H9 (cell line): ENCODE measurements at regions not wholly inside any gene's neighbourhood (a gene's known extent, or its start where the extent isn't known, plus 50 kb on each side); places are given as distances from the start of the nearest gene placed in this dataset.

Experiments
- DNase-seq: peaks from one replicate; pipeline ENCODE4 v3.0.0-alpha.2; 2017
- H2AFZ ChIP-seq: one replicate; pipeline ENCODE4 v1.6.1; 2013; ENCODE audit warnings: mild to moderate bottlenecking, low read length, control low read depth, moderate library complexity
- H2AK5ac ChIP-seq: 2 replicates; pipeline ENCODE4 v1.6.1; 2013; ENCODE audit warnings: low read length, control low read depth, mixed read lengths; ENCODE audit not compliant: insufficient read length
- H2BK120ac ChIP-seq: one replicate; pipeline ENCODE4 v1.6.1; 2013; ENCODE audit warnings: low read depth, mild to moderate bottlenecking, low read length, control low read depth, inconsistent platforms; ENCODE audit not compliant: poor library complexity, severe bottlenecking
- H2BK12ac ChIP-seq: 2 replicates; pipeline ENCODE4 v1.6.1; 2013; ENCODE audit warnings: low read length, control low read depth, mixed read lengths, low read depth; ENCODE audit not compliant: insufficient read length
- H2BK15ac ChIP-seq: 2 replicates; pipeline ENCODE4 v1.6.1; 2013; ENCODE audit warnings: low read depth, low read length, control low read depth
- H2BK20ac ChIP-seq: one replicate; pipeline ENCODE4 v1.6.1; 2013; ENCODE audit warnings: low read depth, mild to moderate bottlenecking, low read length, control low read depth, inconsistent platforms; ENCODE audit not compliant: poor library complexity, severe bottlenecking
- H2BK5ac ChIP-seq: 2 replicates; pipeline ENCODE4 v1.6.1; 2013; ENCODE audit warnings: low read length, control low read depth, mixed read lengths; ENCODE audit not compliant: insufficient read length
- H3K14ac ChIP-seq: 2 replicates; pipeline ENCODE4 v1.6.1; 2013; ENCODE audit warnings: low read length, control low read depth; ENCODE audit not compliant: insufficient read depth
- H3K18ac ChIP-seq: 2 replicates; pipeline ENCODE4 v1.6.1; 2013; ENCODE audit warnings: low read depth, mild to moderate bottlenecking, mixed read lengths, low read length, control low read depth; ENCODE audit not compliant: insufficient read length
- H3K23ac ChIP-seq: 2 replicates; pipeline ENCODE4 v1.6.1; 2013; ENCODE audit warnings: low read length, control low read depth, mixed read lengths, low read depth; ENCODE audit not compliant: insufficient read length
- H3K23me2 ChIP-seq: 2 replicates; pipeline ENCODE4 v1.6.1; 2013; ENCODE audit warnings: low read depth, mild to moderate bottlenecking, mixed read lengths, low read length, control low read depth; ENCODE audit not compliant: insufficient read length, poor library complexity, severe bottlenecking
- H3K27ac ChIP-seq: 2 replicates; pipeline ENCODE4 v1.5.1; 2013; ENCODE audit warnings: low read length, control low read depth, mixed read lengths, low read depth; ENCODE audit not compliant: insufficient read length
- H3K27me3 ChIP-seq: 2 replicates; pipeline ENCODE4 v1.6.1; 2013; ENCODE audit warnings: low read length, control low read depth, inconsistent platforms; ENCODE audit not compliant: insufficient read depth
- H3K4ac ChIP-seq: 2 replicates; pipeline ENCODE4 v1.6.1; 2013; ENCODE audit warnings: low read depth, mild to moderate bottlenecking, control low read depth, inconsistent platforms, low read length, moderate library complexity
- H3K4me1 ChIP-seq: 2 replicates; pipeline ENCODE4 v1.6.1; 2013; ENCODE audit warnings: low read length, control low read depth, inconsistent platforms; ENCODE audit not compliant: insufficient read depth
- H3K4me2 ChIP-seq: 2 replicates; pipeline ENCODE4 v1.6.1; 2013; ENCODE audit warnings: low read length, control low read depth, mixed read lengths; ENCODE audit not compliant: insufficient read length, insufficient read depth
- H3K56ac ChIP-seq: 2 replicates; pipeline ENCODE4 v1.6.1; 2013; ENCODE audit warnings: low read depth, mild to moderate bottlenecking, mixed read lengths, low read length, control low read depth; ENCODE audit not compliant: insufficient read length
- H3K79me1 ChIP-seq: 2 replicates; pipeline ENCODE4 v1.6.1; 2013; ENCODE audit warnings: low read depth, mild to moderate bottlenecking, moderate library complexity, low read length, control low read depth, inconsistent platforms; ENCODE audit not compliant: insufficient read depth, poor library complexity, severe bottlenecking
- H3K79me2 ChIP-seq: 2 replicates; pipeline ENCODE4 v1.6.1; 2013; ENCODE audit warnings: low read length, control low read depth, inconsistent platforms; ENCODE audit not compliant: insufficient read depth
- H3K9ac ChIP-seq: 2 replicates; pipeline ENCODE4 v1.6.1; 2013; ENCODE audit warnings: low read length, control low read depth, mixed read lengths; ENCODE audit not compliant: insufficient read length; ENCODE audit errors: extremely low read depth
- H3K9me3 ChIP-seq: one replicate; pipeline ENCODE4 v1.6.1; 2013; ENCODE audit warnings: low read depth, low read length, inconsistent platforms; ENCODE audit not compliant: control insufficient read depth
- H3T11ph ChIP-seq: one replicate; pipeline ENCODE4 v1.6.1; 2013; ENCODE audit warnings: mild to moderate bottlenecking, low read length, control low read depth, inconsistent platforms
- H4K20me1 ChIP-seq: one replicate; pipeline ENCODE4 v1.6.1; 2013; ENCODE audit not compliant: control insufficient read depth, insufficient read length, insufficient read depth
- H4K5ac ChIP-seq: 2 replicates; pipeline ENCODE4 v1.6.1; 2013; ENCODE audit warnings: low read depth, mild to moderate bottlenecking, mixed read lengths, low read length, control low read depth; ENCODE audit not compliant: insufficient read length
- H4K8ac ChIP-seq: replicated peaks from 2 replicates; pipeline ENCODE4 v1.6.1; 2013; ENCODE audit warnings: low read length, control low read depth, mixed read lengths, low read depth; ENCODE audit not compliant: insufficient read length
- H4K91ac ChIP-seq: 2 replicates; pipeline ENCODE4 v1.6.1; 2013; ENCODE audit warnings: low read depth, mild to moderate bottlenecking, moderate library complexity, mixed read lengths, low read length, control low read depth; ENCODE audit not compliant: insufficient read length
- H3K27ac Mint-ChIP-seq, 3 experiments: 2 replicates in 2 of 3; 3 replicates in 1 of 3; pipeline ENCODE4 v1.8.0; 2020 to 2021; ENCODE audit warnings: mixed read lengths in 3 of 3, mild to moderate bottlenecking in 1 of 3, moderate library complexity in 1 of 3
- H3K27me3 Mint-ChIP-seq: 2 replicates; pipeline ENCODE4 v1.8.0; 2021; ENCODE audit warnings: low read depth, mild to moderate bottlenecking, moderate library complexity, mixed read lengths
- H3K36me3 Mint-ChIP-seq, 3 experiments: 2 replicates in 2 of 3; 3 replicates in 1 of 3; pipeline ENCODE4 v1.8.0; 2020 to 2021; ENCODE audit warnings: low read depth in 3 of 3, mixed read lengths in 3 of 3; ENCODE audit not compliant: insufficient read depth in 1 of 3
- H3K4me1 Mint-ChIP-seq, 2 experiments: 2 replicates each; pipeline ENCODE4 v1.8.0; 2020; ENCODE audit warnings: mixed read lengths in 2 of 2
- H3K4me3 Mint-ChIP-seq, 2 experiments: 2 replicates in 1 of 2; 3 replicates in 1 of 2; pipeline ENCODE4 v1.8.0; 2020 to 2021; ENCODE audit warnings: mild to moderate bottlenecking in 2 of 2, mixed read lengths in 2 of 2, moderate library complexity in 1 of 2
- H3K9me3 Mint-ChIP-seq, 2 experiments: 2 replicates in 1 of 2; 3 replicates in 1 of 2; pipeline ENCODE4 v1.8.0; 2020; ENCODE audit warnings: mild to moderate bottlenecking in 2 of 2, mixed read lengths in 2 of 2, moderate library complexity in 1 of 2
- CTCF ChIP-seq: fragments of 200-600 bp; sonication (generic); conservative IDR thresholded peaks from 3 replicates; pipeline ENCODE4 v1.8.0; 2021; ENCODE audit warnings: antibody characterized with exemption, mild to moderate bottlenecking
- WGBS: extraction: QIAGEN DNeasy Blood & Tissue Kit; methylation state at CpG from one replicate; pipeline ENCODE4 v1.1.7; 2013; ENCODE audit warnings: missing lambda C conversion rate, low lambda C conversion rate, mixed read lengths; ENCODE audit not compliant: insufficient read length; ENCODE audit errors: extremely low coverage; 5-methylcytosine and 5-hydroxymethylcytosine counted together

GRCh38 chr2:53021828-53022227, 745.8 kb upstream of the CHAC2 start:
- no peaks in the 10 kb centered on the region for H3K27me3 Mint-ChIP-seq
- no peaks in the 10 kb centered on the region for H3K4me1 Mint-ChIP-seq
- no peak overlapping the region for H2BK20ac ChIP-seq
- no peaks in the 10 kb centered on the region for H3K4me1 ChIP-seq
- no peaks in the 10 kb centered on the region for H3K79me2 ChIP-seq
- no peak overlapping the region for H3K56ac ChIP-seq
- H4K8ac ChIP-seq = no peak overlapping the region
- DNase-seq = no peak
- H4K5ac ChIP-seq = no peak overlapping the region
- H3K23me2 ChIP-seq = no peaks in the 10 kb centered on the region
- TF ChIP-seq CTCF = no peak
- no peaks in the 10 kb centered on the region for H4K20me1 ChIP-seq
- no peaks in the 10 kb centered on the region for H3K79me1 ChIP-seq
- H4K91ac ChIP-seq = no peak overlapping the region
- H2BK12ac ChIP-seq = no peak overlapping the region
- H3K4me2 ChIP-seq = no peak overlapping the region
- H3K14ac ChIP-seq = no peak overlapping the region
- H3K9ac ChIP-seq = no peak overlapping the region
- H3K27ac Mint-ChIP-seq = no peak overlapping the region
- no peaks in the 10 kb centered on the region for H3K27me3 ChIP-seq
- H2BK5ac ChIP-seq = no peak overlapping the region
- no peak overlapping the region for H3K23ac ChIP-seq
- H3K4ac ChIP-seq = no peak overlapping the region
- H2AK5ac ChIP-seq = no peak overlapping the region
- no peak overlapping the region for H2BK120ac ChIP-seq
- H2BK15ac ChIP-seq = no peak overlapping the region
- no peaks in the 10 kb centered on the region for H3K9me3 ChIP-seq
- no CpG with 5 or more reads among the region's 2 CpGs for WGBS
- no peak overlapping the region for H3K4me3 Mint-ChIP-seq
- no peak overlapping the region for H3K27ac ChIP-seq
- no peaks in the 10 kb centered on the region for H3K9me3 Mint-ChIP-seq
- no peaks in the 10 kb centered on the region for H3K36me3 Mint-ChIP-seq
- no peak overlapping the region for H3T11ph ChIP-seq
- H2AFZ ChIP-seq = no peak overlapping the region
- no peak overlapping the region for H3K18ac ChIP-seq
